ENCODE measurements at regions not wholly inside any gene's neighbourhood (a gene's known extent, or its start where the extent isn't known, plus 50 kb on each side); places are given as distances from the start of the nearest gene placed in this dataset.

- TF ChIP-seq CTCF (IDR thresholded peaks at IDR 0.05) (no peak), POLR2A (IDR thresholded peaks at IDR 0.05) (no peak)
Observed at GRCh38 chr2:39874236-39874635, 95.2 kb upstream of the THUMPD2 start.
